DND-41 (cell line): ENCODE measurements at regions not wholly inside any gene's neighbourhood (a gene's known extent, or its start where the extent isn't known, plus 50 kb on each side); places are given as distances from the start of the nearest gene placed in this dataset.

Experiments used
- ATAC-seq: fragments of 200-7000 bp; cut with Tn5 transposase; 3 replicates; pipeline ENCODE4 v1.9.1; 2021; ENCODE audit warnings: low read depth; ENCODE audit not compliant: insufficient read depth
- DNase-seq: peaks from one replicate; pipeline ENCODE4 v3.0.0-alpha.2; 2020
- H2AFZ ChIP-seq: 2 replicates; pipeline ENCODE4 v1.6.0; 2012; ENCODE audit warnings: low read depth, low read length
- H3K27ac ChIP-seq: 2 replicates; pipeline ENCODE4 v1.5.1; 2012; ENCODE audit warnings: low read length, inconsistent platforms
- H3K27me3 ChIP-seq: fragments of 200-600 bp; sonication (generic); 2 replicates; pipeline ENCODE4 v1.6.0; 2012; ENCODE audit warnings: low read length, mild to moderate bottlenecking, inconsistent platforms; ENCODE audit not compliant: insufficient read depth, poor library complexity
- H3K36me3 ChIP-seq: 2 replicates; pipeline ENCODE4 v1.5.1; 2012; ENCODE audit warnings: low read length, inconsistent platforms; ENCODE audit not compliant: insufficient read depth
- H3K4me1 ChIP-seq: 2 replicates; pipeline ENCODE4 v1.5.1; 2012; ENCODE audit warnings: mild to moderate bottlenecking, low read length; ENCODE audit not compliant: insufficient read depth
- H3K4me2 ChIP-seq: 2 replicates; pipeline ENCODE4 v1.6.0; 2012; ENCODE audit warnings: mild to moderate bottlenecking, moderate library complexity, low read length, inconsistent platforms; ENCODE audit not compliant: insufficient read depth
- H3K4me3 ChIP-seq, 2 experiments: fragments of 200-600 bp in 1 of 2; shearing (Covaris generic) in 1 of 2; 2 replicates each; pipeline ENCODE4 v1.5.1; 2012 to 2016; ENCODE audit warnings: inconsistent platforms in 2 of 2, low read length in 2 of 2, mild to moderate bottlenecking in 2 of 2, low read depth in 1 of 2, moderate library complexity in 1 of 2
- H3K79me2 ChIP-seq: 2 replicates; pipeline ENCODE4 v1.6.0; 2012; ENCODE audit warnings: low read length, inconsistent platforms; ENCODE audit not compliant: insufficient read depth
- H3K9ac ChIP-seq: 2 replicates; pipeline ENCODE4 v1.6.0; 2012; ENCODE audit warnings: low read depth, mild to moderate bottlenecking, inconsistent platforms, low read length, moderate library complexity
- H3K9me3 ChIP-seq: 2 replicates; pipeline ENCODE4 v1.5.1; 2012; ENCODE audit warnings: low read length, moderate library complexity, mild to moderate bottlenecking, inconsistent platforms; ENCODE audit not compliant: insufficient read depth, severe bottlenecking
- H4K20me1 ChIP-seq: 2 replicates; pipeline ENCODE4 v1.6.0; 2012; ENCODE audit warnings: low read length; ENCODE audit not compliant: insufficient read depth
- CTCF ChIP-seq: IDR thresholded peaks from 2 replicates; pipeline ENCODE4 v1.5.1; 2012; ENCODE audit warnings: borderline replicate concordance, low read length, moderate library complexity, mild to moderate bottlenecking; ENCODE audit not compliant: poor library complexity, severe bottlenecking; ENCODE audit errors: extremely low read depth
- EZH2 ChIP-seq: IDR thresholded peaks from 3 replicates; pipeline ENCODE4 v1.6.1; 2012; ENCODE audit warnings: borderline replicate concordance, low read depth, mild to moderate bottlenecking, moderate library complexity, low read length, inconsistent platforms; ENCODE audit not compliant: severe bottlenecking

GRCh38 chr11:80309301-80309700, 868.5 kb upstream of the TENM4 start:
- TF ChIP-seq EZH2, result no peak
- no peak for TF ChIP-seq CTCF
- H3K79me2 ChIP-seq, result no peaks in the 10 kb centered on the region
- DNase-seq (no peak), ATAC-seq (no peak)
- H3K27ac ChIP-seq, result no peak overlapping the region
- no peaks in the 10 kb centered on the region for H4K20me1 ChIP-seq
- H3K9me3 ChIP-seq, result no peaks in the 10 kb centered on the region
- H3K4me2 ChIP-seq, result no peak overlapping the region
- H3K4me1 ChIP-seq, result no peaks in the 10 kb centered on the region
- H3K9ac ChIP-seq, result no peak overlapping the region
- no peaks in the 10 kb centered on the region for H3K27me3 ChIP-seq
- H3K4me3 ChIP-seq, result no peak overlapping the region
- no peak overlapping the region for H2AFZ ChIP-seq
- H3K36me3 ChIP-seq, result no peaks in the 10 kb centered on the region

GRCh38 chr11:80307676-80308075, 866.8 kb upstream of the TENM4 start:
- no peak for TF ChIP-seq EZH2
- TF ChIP-seq CTCF, result no peak
- no peaks in the 10 kb centered on the region for H3K79me2 ChIP-seq
- H3K9ac ChIP-seq, result no peak overlapping the region
- no peak for ATAC-seq
- no peak overlapping the region for H2AFZ ChIP-seq
- no peaks in the 10 kb centered on the region for H3K36me3 ChIP-seq
- H3K4me3 ChIP-seq, result no peak overlapping the region
- no peak overlapping the region for H3K4me2 ChIP-seq
- H3K4me1 ChIP-seq, result no peaks in the 10 kb centered on the region
- H3K27me3 ChIP-seq, result no peaks in the 10 kb centered on the region
- peaks cover 6% of the 10 kb centered on the region for H3K9me3 ChIP-seq
- H4K20me1 ChIP-seq, result no peaks in the 10 kb centered on the region
- DNase-seq, result no peak
- no peak overlapping the region for H3K27ac ChIP-seq

- TF ChIP-seq CTCF (no peak), EZH2 (no peak)
- H3K9me3 ChIP-seq, result no peaks in the 10 kb centered on the region
- no peak overlapping the region for H2AFZ ChIP-seq
- H3K27me3 ChIP-seq, result no peaks in the 10 kb centered on the region
- no peak overlapping the region for H3K4me3 ChIP-seq
- H3K27ac ChIP-seq, result no peak overlapping the region
- H4K20me1 ChIP-seq, result no peaks in the 10 kb centered on the region
- DNase-seq, result no peak
- H3K9ac ChIP-seq, result no peak overlapping the region
- H3K36me3 ChIP-seq, result no peaks in the 10 kb centered on the region
- ATAC-seq, result no peak
- H3K4me1 ChIP-seq, result no peaks in the 10 kb centered on the region
- no peaks in the 10 kb centered on the region for H3K79me2 ChIP-seq
- H3K4me2 ChIP-seq, result no peak overlapping the region
Observed at GRCh38 chr11:80297858-80298632, 857.2 kb upstream of the TENM4 start.
